GM03348 (cell line): ENCODE measurements at regions not wholly inside any gene's neighbourhood (a gene's known extent, or its start where the extent isn't known, plus 50 kb on each side); places are given as distances from the start of the nearest gene placed in this dataset.

Source experiments
- DNase-seq: peaks from one replicate; pipeline ENCODE4 v3.0.0; 2012; ENCODE audit warnings: low spot score

GRCh38 chr6:29884261-29884660 lies 56.6 kb downstream of the HLA-G start:
- DNase-seq = no peak

DNA sequence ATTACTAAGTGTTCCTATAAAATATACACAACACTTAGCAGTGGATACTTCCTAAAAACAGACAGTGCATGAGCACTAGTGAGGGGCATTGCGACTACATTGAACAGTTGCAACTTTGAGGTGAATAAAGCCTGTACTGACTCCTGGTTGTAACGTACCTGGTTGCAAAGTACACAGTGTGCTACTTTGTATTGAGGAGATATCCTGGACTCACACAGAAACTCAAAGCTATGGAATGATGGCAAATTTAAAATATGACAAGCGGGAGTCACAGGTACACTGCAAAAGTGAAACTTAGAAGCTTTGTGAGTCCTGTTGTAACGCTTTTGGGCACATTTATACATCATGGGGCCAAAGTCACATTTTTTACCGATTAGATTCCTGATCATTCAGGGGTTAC lies 55.6 kb upstream of the HLA-A start:
- no peak for DNase-seq

GRCh38 chr6:29887330-29887818 lies 55.0 kb upstream of the HLA-A start:
- peak; percentile 19 for DNase-seq

DNA sequence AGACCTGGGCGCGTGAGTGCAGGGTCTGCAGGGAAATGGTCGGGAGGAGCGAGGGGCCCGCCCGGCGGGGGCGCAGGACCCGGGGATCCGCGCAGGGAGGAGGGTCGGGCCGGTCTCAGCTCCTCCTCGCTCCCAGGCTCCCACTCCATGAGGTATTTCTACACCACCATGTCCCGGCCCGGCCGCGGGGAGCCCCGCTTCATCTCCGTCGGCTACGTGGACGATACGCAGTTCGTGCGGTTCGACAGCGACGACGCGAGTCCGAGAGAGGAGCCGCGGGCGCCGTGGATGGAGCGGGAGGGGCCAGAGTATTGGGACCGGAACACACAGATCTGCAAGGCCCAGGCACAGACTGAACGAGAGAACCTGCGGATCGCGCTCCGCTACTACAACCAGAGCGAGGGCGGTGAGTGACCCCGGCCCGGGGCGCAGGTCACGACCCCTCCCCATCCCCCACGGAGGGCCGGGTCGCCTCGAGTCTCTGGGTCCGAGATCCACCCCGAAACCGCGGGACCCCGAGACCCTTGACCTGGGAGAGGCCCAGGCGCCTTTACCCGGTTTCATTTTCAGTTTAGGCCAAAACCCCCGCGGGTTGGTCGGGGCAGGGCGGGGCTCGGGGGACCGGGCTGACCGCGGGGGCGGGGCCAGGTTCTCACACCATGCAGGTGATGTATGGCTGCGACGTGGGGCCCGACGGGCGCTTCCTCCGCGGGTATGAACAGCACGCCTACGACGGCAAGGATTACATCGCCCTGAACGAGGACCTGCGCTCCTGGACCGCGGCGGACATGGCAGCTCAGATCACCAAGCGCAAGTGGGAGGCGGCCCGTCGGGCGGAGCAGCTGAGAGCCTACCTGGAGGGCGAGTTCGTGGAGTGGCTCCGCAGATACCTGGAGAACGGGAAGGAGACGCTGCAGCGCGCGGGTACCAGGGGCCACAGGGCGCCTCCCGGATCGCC lies 54.2 kb upstream of the HLA-A start:
- DNase-seq = peak; percentile 61
